DMS53 (cell line): ENCODE measurements at regions not wholly inside any gene's neighbourhood (a gene's known extent, or its start where the extent isn't known, plus 50 kb on each side); places are given as distances from the start of the nearest gene placed in this dataset.
A peak's percentile ranks its signal among the peaks of the same experiment; 100 is the strongest.

Experiments
- DNase-seq: peaks from one replicate; lab custom pipeline; 2025; lab: John Stamatoyannopoulos, UW

GRCh38 chr6:14187406-14187805 lies 69.8 kb downstream of the CD83 start:
- DNase-seq: no peak

- no peak for DNase-seq
Measured at GRCh38 chr6:14189074-14189473, 71.5 kb downstream of the CD83 start.

- no peak for DNase-seq
Measured at GRCh38 chr6:14190191-14190928, 72.8 kb downstream of the CD83 start.

GRCh38 chr6:14190929-14191224 lies 73.3 kb downstream of the CD83 start:
- DNase-seq: no peak

GRCh38 chr6:14191761-14192160 lies 74.2 kb downstream of the CD83 start:
- DNase-seq: no peak

- DNase-seq: no peak
Measured at GRCh38 chr6:14192216-14192788, 74.7 kb downstream of the CD83 start.

GRCh38 chr6:14193524-14193923 lies 76.0 kb downstream of the CD83 start:
- DNase-seq: no peak

- no peak for DNase-seq
Measured at GRCh38 chr6:14194483-14194882, 76.9 kb downstream of the CD83 start.

- DNase-seq: no peak
Measured at GRCh38 chr6:14194976-14195375, 77.4 kb downstream of the CD83 start.

GRCh38 chr6:14196026-14196425 lies 78.5 kb downstream of the CD83 start:
- DNase-seq: no peak

GRCh38 chr6:14197118-14197517 lies 79.5 kb downstream of the CD83 start:
- no peak for DNase-seq

- DNase-seq: no peak
Measured at GRCh38 chr6:14200047-14200446, 82.5 kb downstream of the CD83 start.

GRCh38 chr6:14202947-14203346 lies 85.4 kb downstream of the CD83 start:
- no peak for DNase-seq

GRCh38 chr6:14206391-14206790 lies 88.8 kb downstream of the CD83 start:
- DNase-seq: no peak

- no peak for DNase-seq
Measured at GRCh38 chr6:14207448-14207847, 89.9 kb downstream of the CD83 start.

- DNase-seq: no peak
Measured at GRCh38 chr6:14209000-14209399, 91.4 kb downstream of the CD83 start.

- DNase-seq: no peak
Measured at GRCh38 chr6:14210077-14210476, 92.5 kb downstream of the CD83 start.

GRCh38 chr6:14210663-14211561 lies 93.3 kb downstream of the CD83 start:
- DNase-seq: peak; percentile 97

GRCh38 chr6:14211562-14211942 lies 94.0 kb downstream of the CD83 start:
- peak; percentile 71 for DNase-seq

GRCh38 chr6:14212020-14212419 lies 94.4 kb downstream of the CD83 start:
- DNase-seq: no peak

- no peak for DNase-seq
Measured at GRCh38 chr6:14212632-14213031, 95.1 kb downstream of the CD83 start.

GRCh38 chr6:14216946-14217684 lies 99.5 kb downstream of the CD83 start:
- DNase-seq: peak; percentile 45
